Effector memory CD4-positive, alpha-beta T cell (primary cell): ENCODE measurements at regions not wholly inside any gene's neighbourhood (a gene's known extent, or its start where the extent isn't known, plus 50 kb on each side); places are given as distances from the start of the nearest gene placed in this dataset.
"Not testable (repeated sequence)": the region's sequence is repeated elsewhere in the genome, so short reads cannot be mapped to it uniquely, and the experiment has no call there.

Experiments
- DNase-seq, 3 donors: peaks; one replicate each; pipeline ENCODE4 v3.0.0-alpha.2; 2020
- H3K27ac ChIP-seq: 2 replicates; pipeline ENCODE4 v1.7.0; 2013; ENCODE audit warnings: mild to moderate bottlenecking, low read length, moderate library complexity; ENCODE audit not compliant: insufficient read depth, poor library complexity, severe bottlenecking
- H3K27me3 ChIP-seq: replicated peaks from 2 replicates; pipeline ENCODE4 v1.7.0; 2013; ENCODE audit warnings: mild to moderate bottlenecking, low read length; ENCODE audit not compliant: insufficient read depth, control insufficient read depth, poor library complexity, severe bottlenecking
- H3K36me3 ChIP-seq: 2 replicates; pipeline ENCODE4 v1.7.0; 2013; ENCODE audit warnings: mild to moderate bottlenecking, low read length, moderate library complexity; ENCODE audit not compliant: control insufficient read depth, insufficient read depth
- H3K4me1 ChIP-seq: 2 replicates; pipeline ENCODE4 v1.7.0; 2013; ENCODE audit warnings: low read length, mild to moderate bottlenecking; ENCODE audit not compliant: control insufficient read depth, insufficient read depth, poor library complexity, severe bottlenecking
- H3K4me3 ChIP-seq: 2 replicates; pipeline ENCODE4 v1.7.0; 2013; ENCODE audit warnings: low read length, low read depth, mild to moderate bottlenecking; ENCODE audit not compliant: insufficient read depth, poor library complexity, severe bottlenecking
- H3K9me3 ChIP-seq: 2 replicates; pipeline ENCODE4 v1.7.0; 2013; ENCODE audit warnings: mild to moderate bottlenecking, low read length, moderate library complexity; ENCODE audit not compliant: control insufficient read depth

DNA sequence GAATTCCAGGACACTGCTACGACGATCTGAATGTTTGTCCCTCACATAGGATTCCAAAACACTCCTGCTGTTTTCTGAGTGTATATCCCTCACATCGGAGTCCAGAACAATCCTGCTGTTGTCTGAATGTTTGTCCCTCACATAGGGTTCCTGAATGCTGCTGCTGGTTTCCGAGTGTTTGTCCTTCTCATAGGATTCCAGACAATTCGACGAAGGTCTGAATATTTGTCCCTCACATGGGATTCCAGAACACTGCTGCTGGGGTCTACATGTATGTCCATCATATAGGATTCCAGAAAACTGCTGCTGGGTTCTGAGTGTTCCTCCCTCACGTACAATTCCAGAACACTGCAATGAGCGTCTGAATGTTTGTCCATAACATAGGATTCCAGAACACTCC is 219.4 kb downstream of the FOXD4L6 start:
- H3K27me3 ChIP-seq, H3K36me3 ChIP-seq, H3K4me3 ChIP-seq, H3K4me1 ChIP-seq, DNase-seq, H3K27ac ChIP-seq: not testable (repeated sequence)
- H3K9me3 ChIP-seq = peaks cover 53% of the 10 kb centered on the region

DNA sequence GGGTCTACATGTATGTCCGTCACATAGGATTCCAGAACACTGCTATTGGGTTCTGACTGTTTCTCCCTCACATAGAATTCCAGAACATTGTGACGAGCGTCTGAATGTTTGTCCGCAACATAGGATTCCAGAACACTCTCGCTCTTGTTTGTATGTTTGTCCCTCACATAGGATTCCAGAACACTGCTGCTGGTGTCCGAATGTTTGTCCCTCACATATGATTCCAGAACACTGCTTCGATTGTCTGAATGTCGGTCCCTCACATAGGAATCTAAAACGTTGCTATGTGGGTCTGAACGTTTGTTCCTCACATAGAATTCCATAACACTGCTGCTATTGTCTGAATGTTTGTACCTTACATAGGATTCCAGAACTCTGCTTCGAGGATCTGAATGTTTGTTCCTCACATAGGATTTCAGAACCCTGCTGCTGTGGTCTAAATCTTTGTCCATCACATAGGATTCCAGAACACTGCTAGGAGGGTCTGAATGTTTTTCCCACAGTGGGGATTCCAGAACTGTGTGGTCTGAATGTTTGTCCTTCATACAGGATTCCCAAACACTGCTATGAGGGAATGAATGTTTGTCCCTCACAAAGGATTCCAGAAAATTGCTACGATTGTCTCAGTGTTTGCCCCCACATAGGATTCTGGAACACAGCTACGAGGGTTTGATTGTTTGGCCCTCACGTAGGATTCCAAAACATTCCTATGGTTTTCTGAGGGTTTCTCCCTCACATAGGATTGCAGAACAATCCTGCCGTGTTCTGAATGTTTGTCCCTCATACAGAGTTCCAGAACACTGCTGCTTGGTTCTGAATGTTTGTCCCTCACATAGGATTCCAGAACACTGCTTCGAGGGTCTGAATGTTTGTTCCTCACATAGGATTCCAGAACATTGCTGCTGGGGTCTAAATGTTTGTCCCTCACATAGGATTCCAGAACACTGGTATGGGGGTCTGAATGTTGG is 220.5 kb downstream of the FOXD4L6 start:
- Histone ChIP-seq H3K4me1 (no peaks in the 10 kb centered on the region), H3K27ac (no peak overlapping the region), H3K4me3 (no peak overlapping the region), H3K36me3 (no peaks in the 10 kb centered on the region), H3K27me3 (no peaks in the 10 kb centered on the region), H3K9me3 (peaks cover 43% of the 10 kb centered on the region)
- no peak for DNase-seq

DNA sequence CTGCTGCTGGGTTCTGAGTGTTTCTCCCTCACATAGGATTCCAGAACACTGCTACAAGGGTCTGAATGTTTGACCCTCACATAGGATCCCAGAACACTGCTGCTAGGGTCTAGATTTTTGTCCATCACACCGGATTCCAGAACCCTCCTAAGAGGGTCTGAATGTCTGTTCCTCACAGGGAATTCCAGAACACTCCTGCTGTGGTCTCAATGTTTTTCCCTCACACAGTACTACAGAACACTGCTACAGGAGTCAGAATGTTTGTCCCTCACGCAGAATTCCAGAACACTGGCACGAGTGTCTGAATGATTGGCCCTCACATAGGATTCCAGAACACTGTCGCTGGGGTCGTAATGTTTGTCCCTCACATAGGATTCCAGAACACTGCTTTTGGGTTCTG is 221.6 kb downstream of the FOXD4L6 start:
- not testable (repeated sequence) for DNase-seq, H3K4me3 ChIP-seq, H3K36me3 ChIP-seq, H3K27ac ChIP-seq, H3K27me3 ChIP-seq, H3K4me1 ChIP-seq
- peaks cover 33% of the 10 kb centered on the region for H3K9me3 ChIP-seq

DNA sequence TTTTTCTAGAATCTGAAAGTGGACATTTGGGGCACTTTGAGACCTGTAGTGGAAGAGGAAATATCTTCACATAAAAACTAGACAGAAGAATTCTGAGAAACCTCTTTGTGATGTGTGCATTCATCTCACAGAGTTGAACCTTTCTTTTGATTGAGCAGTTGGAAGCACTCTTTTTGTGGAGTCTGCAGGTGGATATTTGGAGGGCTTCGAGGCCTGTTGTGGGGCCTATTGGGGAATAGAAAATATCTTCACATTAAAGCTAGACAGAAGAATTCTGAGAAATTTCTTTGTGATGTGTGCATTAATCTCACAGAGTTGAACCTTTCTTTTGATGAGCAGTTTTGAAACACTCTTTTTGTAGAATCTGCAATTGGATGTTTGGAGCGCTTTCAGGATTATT is 236.2 kb downstream of the FOXD4L6 start:
- H3K36me3 ChIP-seq, H3K4me3 ChIP-seq, DNase-seq, H3K27me3 ChIP-seq, H3K27ac ChIP-seq, H3K4me1 ChIP-seq: not testable (repeated sequence)
- H3K9me3 ChIP-seq = peaks cover 44% of the 10 kb centered on the region

DNA sequence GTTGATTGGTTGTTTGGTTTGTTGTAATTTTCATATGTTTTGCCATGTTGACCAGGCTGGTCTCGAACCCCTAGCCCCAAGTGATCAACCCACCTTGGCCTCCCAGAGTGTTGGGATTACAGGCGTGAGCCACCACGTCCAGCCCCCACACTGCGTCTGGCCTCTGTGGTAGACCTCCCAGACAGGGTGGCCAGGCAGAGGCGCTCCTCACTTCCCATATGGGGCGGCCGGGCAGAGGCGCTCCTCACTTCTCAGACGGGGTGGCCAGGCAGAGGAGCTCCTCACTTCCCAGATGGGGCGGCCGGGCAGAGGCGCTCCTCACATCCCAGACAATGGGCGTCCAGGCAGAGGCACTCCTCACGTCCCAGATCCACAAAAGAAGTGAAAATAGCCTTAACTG is 242.6 kb downstream of the FOXD4L6 start:
- H3K4me3 ChIP-seq, H3K4me1 ChIP-seq, DNase-seq, H3K27ac ChIP-seq, H3K27me3 ChIP-seq, H3K36me3 ChIP-seq: not testable (repeated sequence)
- H3K9me3 ChIP-seq = peaks cover 31% of the 10 kb centered on the region

DNA sequence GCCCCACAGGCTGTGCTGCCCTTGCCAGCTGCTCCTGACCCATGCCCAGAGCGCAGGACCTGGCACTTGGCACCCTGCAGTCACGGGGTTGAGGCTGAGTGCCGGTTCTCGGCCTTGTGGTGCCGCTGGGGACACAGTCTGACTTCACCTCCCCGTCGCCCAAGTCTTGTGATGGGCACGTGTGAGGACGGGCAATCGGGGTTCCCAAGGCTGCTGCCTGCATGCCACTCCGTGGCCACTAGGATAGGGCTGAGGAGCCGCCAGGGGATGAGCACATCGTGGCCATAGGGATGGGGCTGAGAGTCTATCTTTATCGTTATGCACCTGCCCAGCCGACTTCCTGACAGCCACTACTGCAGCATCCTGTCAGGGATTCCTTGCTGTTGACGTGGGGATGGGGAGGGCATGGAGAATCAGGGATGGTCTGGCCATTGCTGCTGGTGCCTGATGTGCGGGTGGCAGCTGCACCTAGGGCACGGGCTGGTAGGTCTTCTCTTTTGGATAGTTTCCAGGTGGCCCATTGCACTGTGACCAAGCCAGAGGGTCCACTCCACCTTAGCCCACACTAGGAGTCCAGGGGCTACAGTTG is 243.5 kb downstream of the FOXD4L6 start:
- not testable (repeated sequence) for H3K27me3 ChIP-seq, H3K4me1 ChIP-seq, H3K36me3 ChIP-seq, H3K27ac ChIP-seq, H3K4me3 ChIP-seq, DNase-seq
- H3K9me3 ChIP-seq = peaks cover 34% of the 10 kb centered on the region

DNA sequence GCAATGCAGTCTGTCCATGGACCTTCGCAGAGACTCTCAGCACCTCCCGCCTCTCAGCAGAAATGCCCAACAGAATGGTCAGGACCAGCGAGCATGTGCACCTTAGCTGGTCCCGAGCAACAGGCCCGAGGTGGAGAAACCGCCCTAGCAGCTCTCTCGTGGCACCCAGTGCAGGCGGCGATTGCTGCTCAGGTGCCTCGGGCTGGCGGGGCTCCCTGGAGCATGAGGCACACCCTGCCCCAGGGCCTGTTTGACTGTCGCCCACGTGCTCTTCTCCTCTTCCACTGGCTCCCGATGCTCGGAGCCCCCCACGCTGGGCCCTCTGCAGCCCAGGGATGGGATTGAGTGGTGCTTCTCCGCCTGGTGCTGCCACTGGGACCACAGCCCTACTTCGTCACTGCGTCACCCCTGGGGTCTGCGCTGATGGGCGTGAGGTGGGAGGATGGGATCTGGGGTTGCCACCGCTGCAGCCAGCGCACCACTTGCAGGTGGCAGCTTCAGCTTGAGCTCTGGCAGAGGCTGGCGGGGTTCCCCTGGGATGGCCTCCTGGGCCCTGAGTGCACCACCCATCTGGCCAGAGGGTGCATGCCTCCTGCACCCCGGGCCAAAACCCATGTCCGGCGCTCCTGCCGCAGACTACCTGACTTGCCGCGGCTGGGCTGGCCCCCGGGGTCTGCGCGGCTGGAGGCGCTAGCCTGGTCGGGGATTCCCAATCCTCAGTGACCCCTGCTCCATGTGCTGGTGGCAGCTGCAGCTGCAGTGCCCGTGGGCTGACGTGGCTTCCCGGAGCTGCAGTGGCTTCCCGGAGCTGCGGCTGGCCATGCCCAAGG is 244.2 kb downstream of the FOXD4L6 start:
- no peaks in the 10 kb centered on the region for H3K4me1 ChIP-seq
- no peaks in the 10 kb centered on the region for H3K36me3 ChIP-seq
- H3K27me3 ChIP-seq = no peaks in the 10 kb centered on the region
- peaks cover 27% of the 10 kb centered on the region for H3K9me3 ChIP-seq
- no peak overlapping the region for H3K27ac ChIP-seq
- DNase-seq = no peak
- H3K4me3 ChIP-seq = no peak overlapping the region

DNA sequence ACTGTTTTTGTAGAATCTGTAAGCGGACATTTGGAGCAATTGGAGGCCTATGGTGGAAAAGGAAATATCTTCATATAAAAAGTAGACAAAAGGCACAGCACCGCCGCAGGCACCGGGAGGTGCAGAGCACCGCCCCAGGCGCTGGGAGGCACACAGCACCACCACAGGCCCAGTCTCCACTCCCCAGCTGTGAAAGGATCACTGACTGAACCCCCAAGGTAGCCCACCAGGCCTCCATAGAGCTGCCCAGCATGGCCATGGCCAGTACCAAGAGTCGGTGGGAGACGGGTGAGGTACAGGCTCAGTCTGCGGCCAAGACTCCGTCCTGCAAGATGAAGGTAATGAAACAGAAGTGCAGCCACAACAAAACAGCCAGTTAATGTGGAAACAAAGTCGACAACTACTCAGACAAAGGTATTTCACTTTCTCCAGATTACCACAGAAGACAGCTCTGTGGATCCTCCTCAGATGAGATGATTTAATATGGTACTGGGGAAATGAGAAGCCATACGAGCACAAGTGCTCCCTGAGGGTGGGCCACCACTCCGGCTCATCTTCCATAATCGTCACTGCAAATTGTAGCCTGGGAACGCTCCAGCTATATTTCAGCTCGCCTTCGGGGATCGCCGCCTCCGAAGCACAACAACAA is 244.9 kb downstream of the FOXD4L6 start:
- not testable (repeated sequence) for H3K4me1 ChIP-seq, H3K4me3 ChIP-seq, H3K27me3 ChIP-seq, DNase-seq, H3K27ac ChIP-seq, H3K36me3 ChIP-seq
- peaks cover 26% of the 10 kb centered on the region for H3K9me3 ChIP-seq

DNA sequence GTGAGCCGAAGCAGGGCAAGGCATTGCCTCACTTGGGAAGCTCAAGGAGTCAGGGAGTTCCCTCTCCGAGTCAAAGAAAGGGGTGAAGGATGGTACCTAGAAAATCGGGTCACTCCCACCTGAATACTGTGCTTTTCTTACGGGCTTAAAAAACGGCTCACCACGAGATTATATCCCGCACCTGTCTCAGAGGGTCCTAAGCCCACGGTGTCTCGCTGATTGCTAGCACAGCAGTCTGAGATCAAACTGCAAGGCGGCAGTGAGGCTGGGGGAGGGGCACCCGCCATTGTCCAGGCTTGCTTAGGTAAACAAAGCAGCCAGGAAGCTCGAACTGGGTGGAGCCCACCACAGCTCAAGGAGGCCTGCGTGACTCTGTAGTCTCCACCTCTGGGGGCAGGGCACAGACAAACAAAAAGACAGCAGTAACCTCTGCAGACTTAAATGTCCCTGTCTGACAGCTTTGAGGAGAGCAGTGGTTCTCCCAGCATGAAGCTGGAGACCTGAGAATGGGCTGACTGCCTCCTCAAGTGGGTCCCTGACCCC is 254.7 kb downstream of the FOXD4L6 start:
- H3K36me3 ChIP-seq, H3K27me3 ChIP-seq, H3K27ac ChIP-seq, H3K9me3 ChIP-seq, DNase-seq, H3K4me3 ChIP-seq, H3K4me1 ChIP-seq: not testable (repeated sequence)
